ENCODE measurements at regions not wholly inside any gene's neighbourhood (a gene's known extent, or its start where the extent isn't known, plus 50 kb on each side); places are given as distances from the start of the nearest gene placed in this dataset.
"Not testable (repeated sequence)": the region's sequence is repeated elsewhere in the genome, so short reads cannot be mapped to it uniquely, and the experiment has no call there.

DNA sequence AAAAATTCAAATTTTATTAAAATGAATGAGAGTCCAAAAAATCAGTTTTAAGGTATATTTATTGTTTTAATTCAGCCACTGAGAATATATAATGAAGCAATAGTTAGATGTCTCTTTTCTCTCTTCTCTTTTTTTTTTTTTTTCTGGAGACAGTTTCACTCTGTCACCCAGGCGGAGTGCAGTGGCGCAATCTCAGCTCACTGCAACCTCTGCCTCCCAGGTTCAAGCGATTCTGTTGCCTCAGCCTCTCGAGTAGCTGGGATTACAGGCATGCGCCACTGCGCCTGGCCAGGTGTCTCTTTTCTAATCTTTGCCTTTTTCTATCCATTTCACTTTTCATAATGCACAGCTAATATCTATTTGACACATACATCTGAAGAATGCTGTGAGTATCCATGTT, 307.1 kb upstream of the RGS6 start:
- Mint-ChIP-seq H3K4me3 (no peak overlapping the region), H3K36me3 (peaks cover 58% of the 10 kb centered on the region), H3K9me3 (no peaks in the 10 kb centered on the region), H3K27ac (no peak overlapping the region), H3K4me1 (peaks cover 20% of the 10 kb centered on the region)
- DNase-seq (ENCODE audit: low spot score in 2 of 2) (no peak), ATAC-seq (no peak)

DNA sequence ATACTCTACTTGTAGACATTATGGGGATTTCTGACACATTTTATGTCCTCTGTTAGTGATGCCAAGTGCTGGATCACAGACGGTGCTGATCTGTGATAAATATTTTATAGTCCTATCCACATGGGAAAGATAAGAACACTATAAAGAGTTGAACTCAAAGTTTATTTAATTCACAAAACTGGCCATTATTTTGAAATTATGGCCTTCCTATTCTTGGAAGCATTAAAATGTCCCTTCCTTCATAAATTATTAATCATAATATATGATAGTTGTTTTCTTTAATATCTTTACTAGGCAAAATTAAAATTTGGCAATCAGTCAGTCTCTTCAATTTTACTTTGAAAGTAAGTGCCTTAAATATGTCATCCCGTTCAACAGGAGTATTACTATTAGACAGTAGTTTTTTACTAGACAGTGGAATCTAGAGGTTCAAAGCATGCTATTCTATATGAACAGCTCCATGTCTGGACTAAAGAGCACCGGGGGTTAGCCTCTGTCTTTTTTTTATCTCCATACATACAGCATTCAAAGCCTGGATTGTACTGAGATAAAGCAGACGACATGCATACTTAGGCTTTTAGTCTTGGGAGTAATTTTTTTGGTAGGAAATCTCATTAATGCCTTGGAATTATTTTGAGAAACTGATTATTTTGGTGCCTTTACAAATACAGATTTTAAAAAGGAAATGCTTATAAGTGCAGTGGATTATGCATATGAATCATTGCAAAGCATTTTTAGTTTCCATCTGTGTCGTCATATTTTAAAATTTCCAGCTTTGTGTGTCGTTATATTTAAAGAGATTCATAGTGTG, 306.1 kb upstream of the RGS6 start:
- Mint-ChIP-seq H3K36me3 (peaks cover 48% of the 10 kb centered on the region), H3K4me1 (peaks cover 11% of the 10 kb centered on the region), H3K4me3 (no peak overlapping the region), H3K9me3 (no peaks in the 10 kb centered on the region), H3K27ac (no peak overlapping the region)
- DNase-seq (ENCODE audit: low spot score in 2 of 2) = no peak
- no peak for ATAC-seq

DNA sequence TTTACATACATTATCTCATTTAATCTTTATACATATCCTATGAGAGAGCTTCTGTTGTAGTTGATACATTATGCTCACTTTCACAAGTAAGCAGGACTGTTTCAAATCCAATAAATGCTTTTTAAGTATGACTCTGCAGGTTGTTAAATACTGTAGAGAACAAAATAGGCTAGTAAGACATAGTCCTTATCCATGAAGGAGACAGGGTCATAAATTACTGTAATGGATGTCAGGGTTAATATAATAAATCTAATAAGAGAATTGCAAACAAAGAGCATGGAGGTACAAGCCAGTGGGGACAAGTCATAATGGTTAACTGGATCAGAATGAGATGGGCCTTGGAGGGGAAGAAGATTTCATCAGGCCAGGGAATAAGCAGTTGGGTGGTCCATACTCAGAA, 303.8 kb upstream of the RGS6 start:
- no peak overlapping the region for H3K4me3 Mint-ChIP-seq
- ATAC-seq (no peak), DNase-seq (ENCODE audit: low spot score in 2 of 2) (no peak)
- no peaks in the 10 kb centered on the region for H3K4me1 Mint-ChIP-seq
- H3K27ac Mint-ChIP-seq = no peak overlapping the region
- H3K9me3 Mint-ChIP-seq = no peaks in the 10 kb centered on the region
- H3K36me3 Mint-ChIP-seq = peaks cover 52% of the 10 kb centered on the region

DNA sequence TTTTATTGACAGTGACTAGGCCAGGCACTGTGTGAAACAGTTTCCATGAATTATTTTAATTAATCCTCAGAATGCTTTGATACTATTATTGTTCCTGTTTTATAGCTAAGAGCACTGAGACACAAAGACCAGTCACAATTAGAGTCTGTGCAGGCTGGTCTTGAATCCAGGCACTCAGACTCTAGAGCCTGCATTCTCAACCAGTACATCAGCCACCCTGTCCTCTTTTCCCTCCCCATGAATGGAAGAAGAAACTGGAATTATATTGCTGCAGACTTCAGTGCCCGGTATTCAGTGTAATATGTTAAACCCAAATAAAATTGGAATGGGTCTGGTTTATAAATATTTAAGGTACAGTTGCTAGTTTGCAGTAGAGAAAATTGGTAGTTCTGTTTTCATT, 303.0 kb upstream of the RGS6 start:
- ATAC-seq = no peak

DNA sequence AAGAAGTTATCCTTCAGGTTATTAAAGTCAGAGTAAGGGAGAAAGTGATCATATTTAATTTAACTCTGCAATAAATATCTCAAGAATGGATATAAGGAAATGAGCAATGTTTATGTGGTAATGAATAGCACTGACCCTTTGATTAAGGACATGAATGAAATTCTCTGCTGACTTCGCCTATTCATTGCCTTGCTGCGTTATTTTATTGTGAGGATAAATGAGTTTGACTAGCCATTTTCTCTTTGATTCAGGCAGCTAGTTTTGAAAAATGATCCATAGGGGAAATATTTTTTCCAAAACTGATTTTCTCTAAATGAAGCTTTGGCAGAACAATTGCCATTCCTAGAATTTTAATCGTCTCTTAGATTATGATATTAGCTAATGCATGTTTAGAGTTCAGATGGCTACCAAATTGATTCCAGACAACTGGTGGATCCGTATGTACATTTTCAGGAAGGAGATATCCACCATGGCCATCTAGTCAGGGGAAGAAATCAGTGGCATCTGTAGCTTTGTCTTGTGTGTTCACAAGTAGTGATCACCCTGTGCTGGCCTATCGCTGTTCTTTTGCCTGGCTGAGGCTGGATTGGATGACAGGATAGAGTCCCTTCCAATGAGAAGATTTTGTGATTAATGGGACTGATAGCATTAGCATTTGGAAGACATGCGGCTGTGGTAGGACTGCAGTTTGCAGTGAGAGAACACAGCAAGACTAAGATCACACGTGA, 302.3 kb upstream of the RGS6 start:
- ATAC-seq (no peak), DNase-seq (ENCODE audit: low spot score in 2 of 2) (no peak)
- Mint-ChIP-seq H3K27ac (no peak overlapping the region), H3K4me1 (no peaks in the 10 kb centered on the region), H3K4me3 (no peak overlapping the region), H3K36me3 (peaks cover 52% of the 10 kb centered on the region), H3K9me3 (no peaks in the 10 kb centered on the region)

More for the DNA sequence above, 303.0 kb upstream of the RGS6 start:
- Mint-ChIP-seq H3K27ac (no peak overlapping the region), H3K9me3 (no peaks in the 10 kb centered on the region), H3K36me3 (peaks cover 52% of the 10 kb centered on the region), H3K4me1 (no peaks in the 10 kb centered on the region), H3K4me3 (no peak overlapping the region)
- DNase-seq (ENCODE audit: low spot score in 2 of 2) = no peak

DNA sequence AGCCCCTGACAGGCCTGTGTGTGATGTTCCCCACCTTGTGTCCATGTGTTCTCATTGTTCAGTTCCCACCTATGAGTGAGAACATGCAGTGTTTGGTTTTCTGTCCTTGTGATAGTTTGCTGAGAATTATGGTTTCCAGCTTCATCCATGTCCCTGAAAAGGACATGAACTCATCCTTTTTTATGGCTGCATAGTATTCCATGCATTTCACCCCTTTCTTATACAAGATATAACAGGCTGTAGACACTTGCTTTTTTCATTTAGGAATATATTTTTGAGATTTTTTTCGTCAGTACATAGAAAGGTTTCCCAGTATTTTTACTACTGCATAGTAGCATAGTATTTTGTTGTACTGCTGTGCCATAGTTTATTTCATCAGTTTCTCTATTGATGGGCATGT, 301.2 kb upstream of the RGS6 start:
- H3K27ac Mint-ChIP-seq; H3K9me3 Mint-ChIP-seq; H3K4me1 Mint-ChIP-seq; ATAC-seq; DNase-seq (ENCODE audit: low spot score in 2 of 2); H3K4me3 Mint-ChIP-seq: not testable (repeated sequence)
- peaks cover 42% of the 10 kb centered on the region for H3K36me3 Mint-ChIP-seq

DNA sequence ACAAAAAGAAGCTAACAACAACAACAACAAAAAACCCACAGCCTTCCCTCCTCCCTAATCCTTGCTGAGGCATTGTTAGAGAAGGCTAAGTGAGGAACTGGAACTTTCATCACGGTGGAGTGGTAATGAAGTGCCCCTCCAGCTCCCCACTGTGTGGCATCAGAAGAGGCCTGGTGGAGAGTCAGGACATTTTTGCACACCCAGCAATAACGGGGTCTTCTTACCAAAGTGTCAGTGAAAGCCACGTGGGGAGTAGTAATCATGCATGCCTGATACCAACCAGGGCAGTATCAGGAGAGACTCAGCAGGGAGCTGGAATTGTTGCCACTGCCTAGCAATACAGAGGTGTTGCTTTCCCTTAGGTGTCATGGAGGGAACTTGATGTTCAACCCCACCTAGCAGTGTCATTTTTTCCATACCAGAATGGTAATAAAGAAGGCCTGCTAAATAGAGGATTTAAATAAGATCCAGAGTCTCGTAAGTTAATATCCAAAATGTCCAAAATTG, 299.7 kb upstream of the RGS6 start:
- no peak for ATAC-seq
- no peak for DNase-seq (ENCODE audit: low spot score in 2 of 2)
- Mint-ChIP-seq H3K9me3 (no peaks in the 10 kb centered on the region), H3K27ac (no peak overlapping the region), H3K4me3 (no peak overlapping the region), H3K36me3 (peaks cover 37% of the 10 kb centered on the region), H3K4me1 (peaks cover 6% of the 10 kb centered on the region)

DNA sequence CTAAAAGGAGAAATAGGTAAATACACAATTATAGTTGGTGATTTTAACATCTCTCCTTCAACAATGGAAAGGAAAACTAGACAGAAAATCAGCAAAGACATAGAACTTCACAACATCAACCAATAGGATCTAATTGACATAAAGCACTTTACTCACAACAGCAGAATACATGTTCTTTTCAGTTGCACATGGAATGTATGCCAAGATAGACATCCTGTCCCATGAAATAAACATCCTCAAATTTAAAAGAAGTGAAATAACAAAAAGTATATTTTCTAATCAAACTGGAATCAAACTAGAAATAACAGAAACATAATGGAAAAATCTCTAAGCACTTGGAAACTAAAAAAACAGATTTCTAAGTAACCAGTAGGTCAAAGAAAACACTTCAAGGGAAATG, 296.2 kb upstream of the RGS6 start:
- Mint-ChIP-seq H3K27ac (no peak overlapping the region), H3K4me3 (no peak overlapping the region), H3K4me1 (peaks cover 6% of the 10 kb centered on the region), H3K36me3 (peaks cover 35% of the 10 kb centered on the region), H3K9me3 (peaks cover 3% of the 10 kb centered on the region)
- ATAC-seq = no peak
- no peak for DNase-seq (ENCODE audit: low spot score in 2 of 2)

DNA sequence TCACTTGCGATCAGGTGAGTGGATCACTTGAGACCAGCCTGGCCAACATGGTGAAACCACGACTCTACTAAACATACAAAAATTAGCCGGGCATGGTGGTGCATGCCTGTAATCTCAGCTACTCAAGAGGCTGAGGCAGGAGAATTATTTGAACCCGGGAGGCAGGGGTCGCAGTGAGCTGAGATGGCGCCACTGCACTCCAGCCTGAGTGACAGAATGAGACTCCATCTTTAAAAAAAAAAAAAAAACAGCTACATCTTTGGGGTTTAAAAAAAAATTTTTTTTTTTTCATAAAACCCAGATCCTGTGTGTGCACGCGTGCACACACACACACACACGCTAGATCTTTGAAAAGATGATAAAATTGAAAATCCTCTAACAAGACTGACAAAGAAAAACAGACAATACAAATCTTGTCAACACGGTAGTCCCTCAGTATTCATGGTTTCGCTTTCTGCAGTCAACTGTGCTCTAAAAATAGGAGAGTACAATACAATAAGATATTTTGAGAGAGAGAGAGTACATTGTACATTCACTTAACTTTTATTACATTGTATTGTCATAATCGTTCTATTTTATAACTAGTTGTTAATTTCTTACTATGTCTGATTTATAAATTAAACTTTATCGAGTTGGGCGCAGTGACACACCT, 295.3 kb upstream of the RGS6 start:
- Mint-ChIP-seq H3K36me3 (peaks cover 34% of the 10 kb centered on the region), H3K4me3 (no peak overlapping the region), H3K9me3 (peaks cover 5% of the 10 kb centered on the region), H3K4me1 (peaks cover 6% of the 10 kb centered on the region), H3K27ac (no peak overlapping the region)
- no peak for ATAC-seq
- DNase-seq (ENCODE audit: low spot score in 2 of 2) = no peak

DNA sequence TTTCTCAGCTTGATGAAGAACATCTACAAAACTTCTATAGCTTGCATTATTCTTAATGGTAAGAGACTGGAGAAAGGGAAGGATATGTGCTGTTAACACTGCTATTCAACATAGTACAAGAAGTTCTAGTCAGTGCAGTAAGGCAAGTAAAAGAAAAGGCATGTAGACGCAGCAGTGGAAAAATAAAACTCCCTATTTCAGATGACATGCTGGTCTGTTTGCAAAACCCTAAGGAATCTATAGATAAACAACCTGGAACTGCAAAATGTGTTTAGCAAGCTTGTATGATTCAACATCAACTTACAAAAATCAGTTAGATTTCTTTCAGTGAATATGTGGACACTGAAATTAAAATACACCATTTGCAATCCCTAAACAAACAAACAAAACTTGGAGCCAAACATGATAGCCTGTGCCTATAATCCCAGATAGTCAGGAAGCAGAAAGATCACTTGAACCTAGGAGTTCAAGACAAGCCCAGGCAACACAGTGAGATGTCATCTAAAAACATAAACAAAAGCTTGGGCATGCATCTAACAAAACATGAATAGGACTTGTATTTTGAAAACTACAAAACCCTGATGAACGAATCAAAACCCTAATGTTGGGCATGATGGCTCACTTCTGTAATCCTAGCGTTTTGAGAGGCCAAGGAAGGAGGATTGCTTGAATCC, 293.6 kb upstream of the RGS6 start:
- H3K4me1 Mint-ChIP-seq = peaks cover 6% of the 10 kb centered on the region
- no peak for ATAC-seq
- DNase-seq (ENCODE audit: low spot score in 2 of 2) = no peak
- no peak overlapping the region for H3K4me3 Mint-ChIP-seq
- H3K27ac Mint-ChIP-seq = no peak overlapping the region
- H3K36me3 Mint-ChIP-seq = peaks cover 26% of the 10 kb centered on the region
- H3K9me3 Mint-ChIP-seq = peaks cover 7% of the 10 kb centered on the region

DNA sequence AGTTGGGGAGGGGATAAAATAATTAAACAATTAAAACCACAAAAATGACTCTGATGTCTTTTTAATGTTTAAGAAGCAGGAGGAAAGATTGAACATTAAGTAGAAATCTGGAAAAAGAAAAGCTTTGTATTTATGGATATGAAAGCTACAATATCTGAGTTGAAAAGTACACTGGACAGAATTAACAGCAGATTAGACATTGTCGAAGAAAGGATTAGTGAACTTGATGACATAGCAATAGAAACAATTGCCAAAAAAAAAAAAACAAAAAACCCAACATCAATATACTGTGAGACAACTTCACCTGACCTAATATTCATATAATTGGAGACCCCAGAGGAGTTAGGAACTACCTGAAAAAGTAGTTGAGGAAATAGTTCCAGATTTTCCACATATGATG, 289.5 kb upstream of the RGS6 start:
- Mint-ChIP-seq H3K9me3 (peaks cover 9% of the 10 kb centered on the region), H3K27ac (no peak overlapping the region), H3K36me3 (peaks cover 12% of the 10 kb centered on the region), H3K4me3 (no peak overlapping the region), H3K4me1 (no peaks in the 10 kb centered on the region)
- ATAC-seq (no peak), DNase-seq (ENCODE audit: low spot score in 2 of 2) (no peak)

DNA sequence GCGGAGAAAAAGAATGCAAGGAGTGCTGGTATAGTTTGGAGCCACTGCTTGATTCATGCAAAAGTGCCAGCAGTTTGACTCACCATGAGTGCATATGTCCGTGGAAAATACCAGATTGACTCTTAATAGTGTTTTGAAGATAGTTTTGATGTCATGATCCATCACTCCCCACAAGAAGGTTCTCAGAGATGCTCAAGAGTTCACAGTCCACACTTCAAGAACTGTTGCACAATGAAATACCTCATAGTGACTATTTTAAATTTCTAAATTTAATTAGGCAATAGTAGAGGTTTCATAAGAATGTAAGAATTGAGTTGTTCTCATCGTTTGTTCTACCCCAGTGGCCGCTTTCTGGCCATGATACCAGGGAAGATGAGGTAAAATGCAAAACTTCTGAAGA, 286.6 kb upstream of the RGS6 start:
- DNase-seq (ENCODE audit: low spot score in 2 of 2) (no peak), ATAC-seq (no peak)
- no peak overlapping the region for H3K4me3 Mint-ChIP-seq
- peaks cover 25% of the 10 kb centered on the region for H3K36me3 Mint-ChIP-seq
- H3K9me3 Mint-ChIP-seq = peaks cover 9% of the 10 kb centered on the region
- no peak overlapping the region for H3K27ac Mint-ChIP-seq
- no peaks in the 10 kb centered on the region for H3K4me1 Mint-ChIP-seq

DNA sequence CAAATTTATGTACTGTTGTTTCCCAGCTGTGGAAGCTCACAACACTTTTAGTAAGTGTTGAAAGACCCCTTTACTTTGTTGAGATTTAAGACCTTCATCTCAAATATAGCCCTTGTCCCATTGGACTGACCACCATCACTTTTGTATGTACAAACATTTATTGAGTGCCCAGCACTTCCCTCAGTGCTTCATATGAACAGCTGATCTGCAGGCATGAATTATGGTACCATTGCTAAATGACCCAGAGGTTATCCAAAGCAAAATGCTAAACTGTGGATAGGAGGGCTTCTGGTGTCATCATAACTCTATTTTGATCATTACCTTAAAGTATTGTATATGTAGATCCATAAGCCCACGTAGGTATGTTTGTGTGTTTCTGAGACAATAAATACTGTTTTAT, 285.7 kb upstream of the RGS6 start:
- ATAC-seq (no peak), DNase-seq (ENCODE audit: low spot score in 2 of 2) (no peak)
- H3K9me3 Mint-ChIP-seq = peaks cover 6% of the 10 kb centered on the region
- H3K4me3 Mint-ChIP-seq = no peak overlapping the region
- H3K4me1 Mint-ChIP-seq = no peaks in the 10 kb centered on the region
- peaks cover 34% of the 10 kb centered on the region for H3K36me3 Mint-ChIP-seq
- H3K27ac Mint-ChIP-seq = no peak overlapping the region

DNA sequence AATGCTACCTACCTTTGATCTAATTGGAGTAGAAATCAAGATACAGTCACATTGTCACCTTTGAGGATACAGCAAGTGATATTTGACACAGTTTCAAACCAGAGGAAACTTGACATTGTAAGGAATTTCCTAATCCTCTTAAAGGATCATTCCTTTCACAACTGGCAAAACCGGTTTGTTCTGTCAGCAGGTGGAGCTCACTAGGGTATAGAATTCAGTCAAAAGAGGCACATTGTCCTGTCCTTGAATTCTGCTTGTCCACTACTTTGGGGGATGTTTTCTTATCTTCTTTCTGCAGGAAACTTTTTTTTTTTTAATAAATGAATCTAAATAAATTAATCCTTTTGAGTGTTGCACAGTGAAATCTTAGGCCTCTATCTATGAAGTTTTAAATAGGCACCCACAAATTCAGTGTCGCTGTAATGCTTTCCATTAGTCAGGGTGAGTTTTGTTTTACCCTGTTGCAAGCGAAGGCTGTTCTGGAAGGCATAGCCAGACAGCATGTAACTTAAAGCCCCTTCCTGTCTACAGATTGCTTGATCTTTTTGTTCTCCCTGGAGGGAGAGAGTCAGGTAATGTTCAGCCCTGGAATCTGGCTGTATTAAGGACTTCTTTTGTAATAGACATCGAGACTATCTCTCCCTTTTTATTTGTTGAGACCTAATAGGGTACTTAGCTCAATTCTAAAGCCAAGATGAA, 285.0 kb upstream of the RGS6 start:
- Mint-ChIP-seq H3K4me1 (no peaks in the 10 kb centered on the region), H3K36me3 (peaks cover 39% of the 10 kb centered on the region), H3K27ac (no peak overlapping the region), H3K4me3 (no peak overlapping the region), H3K9me3 (peaks cover 2% of the 10 kb centered on the region)
- ATAC-seq = no peak
- no peak for DNase-seq (ENCODE audit: low spot score in 2 of 2)

DNA sequence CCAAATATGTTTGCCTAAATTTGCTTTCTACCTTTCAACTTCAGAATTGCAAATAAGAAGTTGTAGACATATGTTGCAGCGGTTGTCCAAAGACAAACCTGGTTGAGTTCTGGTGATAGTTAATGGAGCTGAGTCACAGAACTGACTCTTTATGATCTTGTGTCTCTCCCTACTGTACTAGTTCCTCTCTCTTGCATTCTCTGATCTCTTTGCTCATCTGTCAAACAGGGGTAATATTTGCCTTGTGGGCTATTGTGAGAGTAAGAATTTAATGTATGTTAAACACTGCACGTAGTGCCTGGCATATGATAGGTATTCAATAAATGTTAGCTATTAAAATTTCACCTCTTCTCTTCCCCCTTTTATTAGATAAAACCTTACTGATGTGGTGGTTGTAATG, 283.5 kb upstream of the RGS6 start:
- DNase-seq (ENCODE audit: low spot score in 2 of 2) (no peak), ATAC-seq (no peak)
- H3K27ac Mint-ChIP-seq = no peak overlapping the region
- peaks cover 9% of the 10 kb centered on the region for H3K9me3 Mint-ChIP-seq
- no peaks in the 10 kb centered on the region for H3K4me1 Mint-ChIP-seq
- H3K4me3 Mint-ChIP-seq = no peak overlapping the region
- peaks cover 47% of the 10 kb centered on the region for H3K36me3 Mint-ChIP-seq

Measured in stimulated activated effector memory CD8-positive, alpha-beta T cell treated with anti-CD3 and anti-CD28 coated beads, Interleukin-12 subunit alpha, Interleukin-12 subunit beta, amount 100 ng/mL, for 72 hours (primary cell).